Psoas muscle (tissue), 7 donors: ENCODE measurements at regions not wholly inside any gene's neighbourhood (a gene's known extent, or its start where the extent isn't known, plus 50 kb on each side); places are given as distances from the start of the nearest gene placed in this dataset.

Source experiments
- ATAC-seq, 4 donors: fragments of 200-7000 bp; cut with Tn5 transposase; one replicate each; pipeline ENCODE4 v1.9.1; 2020; ENCODE audit warnings: moderate library complexity in 3 of 4, mild to moderate bottlenecking in 2 of 4
- DNase-seq, 2 donors: peaks; one replicate each; pipeline ENCODE4 v3.0.0-alpha.2; 2020
- H3K27ac ChIP-seq: fragments of 200-600 bp; one replicate; pipeline ENCODE4 v1.8.0; 2022
- H3K27me3 ChIP-seq, 3 donors: fragments of 200-600 bp in 1 of 3; one replicate each; pipeline versions ENCODE4 v1.6.1 to v1.8.0; 2013 to 2022; ENCODE audit warnings: low read length in 2 of 3, mild to moderate bottlenecking in 2 of 3, moderate library complexity in 1 of 3; ENCODE audit not compliant: insufficient read depth in 3 of 3
- H3K36me3 ChIP-seq, 2 donors: fragments of 200-600 bp in 1 of 2; one replicate each; pipeline versions ENCODE4 v1.6.1 to v1.8.0; 2013 to 2022; ENCODE audit warnings: low read depth in 1 of 2, mild to moderate bottlenecking in 1 of 2, moderate library complexity in 1 of 2; ENCODE audit not compliant: insufficient read depth in 1 of 2
- H3K4me1 ChIP-seq: fragments of 200-600 bp; one replicate; pipeline ENCODE4 v1.8.0; 2022
- H3K4me3 ChIP-seq: fragments of 200-600 bp; one replicate; pipeline ENCODE4 v1.8.0; 2022; ENCODE audit warnings: mild to moderate bottlenecking
- H3K9me3 ChIP-seq: fragments of 200-600 bp; one replicate; pipeline ENCODE4 v1.8.0; 2022
- WGBS, 3 donors: extraction: QIAGEN DNeasy Blood & Tissue Kit; methylation state at CpG; one replicate each; pipeline versions ENCODE4 v1.1.6 to v1.1.7; 2013; 5-methylcytosine and 5-hydroxymethylcytosine counted together
- intact Hi-C, 2 donors: fragments of 100-400 bp; cut with DNase I; formaldehyde crosslinking; loops; one replicate each; pipeline versions ENCODE4 v1.11.0 to v1.14.2; 2022
- TF ChIP-seq, protein P1 (sequence below): fragments of 200-600 bp; IDR thresholded peaks from one replicate; pipeline ENCODE4 v1.8.0; 2022; ENCODE audit warnings: antibody characterized with exemption
- donor health status: healthy with polysubstance abuse.
- donor health status: DM: no; HTN: no; CAD: no; lungs with moderate emphysema.
- donor health status: Bipolar disorder and iron deficiency.
- donor health status: healthy.
- donor health status: DM: yes; HTN: yes; CAD: no.
- donor health status: DM: no; HTN: no; CAD: no.
- donor health status: DM: yes; HTN: yes; CAD: no.

GRCh38 chr15:36409819-36410218 is 169.6 kb upstream of the CDIN1 start:
- Histone ChIP-seq H3K4me1 (no peaks in the 10 kb centered on the region), H3K36me3 (no peaks in the 10 kb centered on the region), H3K27ac (no peak overlapping the region), H3K9me3 (no peaks in the 10 kb centered on the region), H3K4me3 (no peak overlapping the region), H3K27me3 (peaks cover 0 to 2% (median 0%) of the 10 kb centered on the region in 3 donors)
- TF ChIP-seq, protein P1, sequence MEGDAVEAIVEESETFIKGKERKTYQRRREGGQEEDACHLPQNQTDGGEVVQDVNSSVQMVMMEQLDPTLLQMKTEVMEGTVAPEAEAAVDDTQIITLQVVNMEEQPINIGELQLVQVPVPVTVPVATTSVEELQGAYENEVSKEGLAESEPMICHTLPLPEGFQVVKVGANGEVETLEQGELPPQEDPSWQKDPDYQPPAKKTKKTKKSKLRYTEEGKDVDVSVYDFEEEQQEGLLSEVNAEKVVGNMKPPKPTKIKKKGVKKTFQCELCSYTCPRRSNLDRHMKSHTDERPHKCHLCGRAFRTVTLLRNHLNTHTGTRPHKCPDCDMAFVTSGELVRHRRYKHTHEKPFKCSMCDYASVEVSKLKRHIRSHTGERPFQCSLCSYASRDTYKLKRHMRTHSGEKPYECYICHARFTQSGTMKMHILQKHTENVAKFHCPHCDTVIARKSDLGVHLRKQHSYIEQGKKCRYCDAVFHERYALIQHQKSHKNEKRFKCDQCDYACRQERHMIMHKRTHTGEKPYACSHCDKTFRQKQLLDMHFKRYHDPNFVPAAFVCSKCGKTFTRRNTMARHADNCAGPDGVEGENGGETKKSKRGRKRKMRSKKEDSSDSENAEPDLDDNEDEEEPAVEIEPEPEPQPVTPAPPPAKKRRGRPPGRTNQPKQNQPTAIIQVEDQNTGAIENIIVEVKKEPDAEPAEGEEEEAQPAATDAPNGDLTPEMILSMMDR, result no peak
- intact Hi-C loops, result no loop called here
- no peak for ATAC-seq
- DNase-seq, result no peak
- WGBS, 3 donors, result 88 to 89% (median 89%) methylated on average over 6 of the region's 6 CpGs

GRCh38 chr15:36414670-36415069 is 164.8 kb upstream of the CDIN1 start:
- Histone ChIP-seq H3K36me3 (no peaks in the 10 kb centered on the region), H3K27me3 (no peaks in the 10 kb centered on the region), H3K27ac (no peak overlapping the region), H3K4me1 (no peaks in the 10 kb centered on the region), H3K4me3 (no peak overlapping the region), H3K9me3 (no peaks in the 10 kb centered on the region)
- TF ChIP-seq, protein P1, result no peak
- 82 to 83% (median 83%) methylated on average over 5 of the region's 5 CpGs for WGBS, 3 donors
- intact Hi-C loops, result no loop called here
- ATAC-seq, result no peak
- DNase-seq, result no peak

GRCh38 chr15:36415643-36416042 is 163.8 kb upstream of the CDIN1 start:
- Histone ChIP-seq H3K4me1 (no peaks in the 10 kb centered on the region), H3K27me3 (no peaks in the 10 kb centered on the region), H3K9me3 (no peaks in the 10 kb centered on the region), H3K4me3 (no peak overlapping the region), H3K36me3 (no peaks in the 10 kb centered on the region), H3K27ac (no peak overlapping the region)
- DNase-seq (no peak), ATAC-seq (no peak)
- TF ChIP-seq, protein P1, result no peak
- WGBS, 3 donors, result 79 to 91% (median 87%) methylated on average over 1 of the region's 1 CpG
- intact Hi-C loops, result no loop called here

GRCh38 chr15:36422631-36423030 is 156.8 kb upstream of the CDIN1 start:
- no peak for ATAC-seq
- 72 to 85% (median 78%) methylated on average over 2 of the region's 2 CpGs for WGBS, 3 donors
- H3K36me3 ChIP-seq, result no peaks in the 10 kb centered on the region
- no peak overlapping the region for H3K4me3 ChIP-seq
- H3K27ac ChIP-seq, result no peak overlapping the region
- no peak for DNase-seq
- TF ChIP-seq, protein P1, result no peak
- H3K4me1 ChIP-seq, result no peaks in the 10 kb centered on the region
- intact Hi-C loops, result no loop called here
- no peaks in the 10 kb centered on the region for H3K27me3 ChIP-seq
- peaks cover 7% of the 10 kb centered on the region for H3K9me3 ChIP-seq

GRCh38 chr15:36426691-36427090 is 152.7 kb upstream of the CDIN1 start:
- Histone ChIP-seq H3K9me3 (no peaks in the 10 kb centered on the region), H3K4me3 (no peak overlapping the region), H3K27ac (no peak overlapping the region), H3K4me1 (no peaks in the 10 kb centered on the region), H3K36me3 (no peaks in the 10 kb centered on the region), H3K27me3 (no peaks in the 10 kb centered on the region)
- ATAC-seq (no peak), DNase-seq (no peak)
- 40 to 53% (median 41%) methylated on average over 4 of the region's 4 CpGs for WGBS, 3 donors
- intact Hi-C loops, result no loop called here
- TF ChIP-seq, protein P1, result no peak
